ENCODE measurements at regions not wholly inside any gene's neighbourhood (a gene's known extent, or its start where the extent isn't known, plus 50 kb on each side); places are given as distances from the start of the nearest gene placed in this dataset.

DNA sequence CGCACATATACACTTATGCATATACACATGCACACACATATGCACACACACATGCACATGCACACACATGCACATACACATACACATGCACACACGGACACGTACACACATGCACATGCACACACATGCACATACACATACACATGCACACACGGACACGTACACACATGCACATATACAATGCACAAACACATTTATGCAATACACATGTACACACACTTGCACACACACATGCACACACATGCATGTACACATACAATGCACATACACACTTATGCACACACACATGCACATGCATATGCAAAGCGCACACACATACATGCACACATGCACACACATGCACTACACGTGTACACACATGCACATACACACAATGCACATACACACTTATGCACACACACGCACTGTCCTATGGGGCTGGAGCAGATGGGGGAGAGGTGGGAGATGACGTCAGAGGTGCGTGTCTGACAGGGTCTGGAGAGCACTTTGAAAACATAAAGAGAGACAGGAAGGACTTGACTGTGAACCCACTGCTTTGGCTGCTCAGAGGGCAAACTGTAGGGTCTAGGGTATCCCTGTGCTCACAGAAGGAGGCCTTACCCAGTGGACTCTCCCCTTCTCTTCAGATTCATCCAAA, 108.2 kb downstream of the UQCRFS1 start:
- TF ChIP-seq ZFP36 (IDR thresholded peaks at IDR 0.05; ENCODE audit: borderline replicate concordance, partially characterized antibody) (no peak), HOXB5 (CRISPR knock-in tag; IDR thresholded peaks at IDR 0.05) (no peak), FOXS1 (CRISPR knock-in tag; IDR thresholded peaks at IDR 0.05) (no peak), POLR2AphosphoS2 (conservative IDR thresholded peaks at IDR 0.05; ENCODE audit: low read length) (no peak), BHLHE40 (IDR thresholded peaks at IDR 0.05; ENCODE audit: low read depth, low read length) (no peak), ZNF302 (CRISPR knock-in tag; IDR thresholded peaks at IDR 0.05) (no peak)
- TF ChIP-seq, protein P1, sequence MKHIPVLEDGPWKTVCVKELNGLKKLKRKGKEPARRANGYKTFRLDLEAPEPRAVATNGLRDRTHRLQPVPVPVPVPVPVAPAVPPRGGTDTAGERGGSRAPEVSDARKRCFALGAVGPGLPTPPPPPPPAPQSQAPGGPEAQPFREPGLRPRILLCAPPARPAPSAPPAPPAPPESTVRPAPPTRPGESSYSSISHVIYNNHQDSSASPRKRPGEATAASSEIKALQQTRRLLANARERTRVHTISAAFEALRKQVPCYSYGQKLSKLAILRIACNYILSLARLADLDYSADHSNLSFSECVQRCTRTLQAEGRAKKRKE (CRISPR knock-in tag; IDR thresholded peaks at IDR 0.05; ENCODE audit: low read depth) = no peak
- TF ChIP-seq, protein P2, sequence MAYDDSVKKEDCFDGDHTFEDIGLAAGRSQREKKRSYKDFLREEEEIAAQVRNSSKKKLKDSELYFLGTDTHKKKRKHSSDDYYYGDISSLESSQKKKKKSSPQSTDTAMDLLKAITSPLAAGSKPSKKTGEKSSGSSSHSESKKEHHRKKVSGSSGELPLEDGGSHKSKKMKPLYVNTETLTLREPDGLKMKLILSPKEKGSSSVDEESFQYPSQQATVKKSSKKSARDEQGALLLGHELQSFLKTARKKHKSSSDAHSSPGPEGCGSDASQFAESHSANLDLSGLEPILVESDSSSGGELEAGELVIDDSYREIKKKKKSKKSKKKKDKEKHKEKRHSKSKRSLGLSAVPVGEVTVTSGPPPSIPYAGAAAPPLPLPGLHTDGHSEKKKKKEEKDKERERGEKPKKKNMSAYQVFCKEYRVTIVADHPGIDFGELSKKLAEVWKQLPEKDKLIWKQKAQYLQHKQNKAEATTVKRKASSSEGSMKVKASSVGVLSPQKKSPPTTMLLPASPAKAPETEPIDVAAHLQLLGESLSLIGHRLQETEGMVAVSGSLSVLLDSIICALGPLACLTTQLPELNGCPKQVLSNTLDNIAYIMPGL (CRISPR knock-in tag; IDR thresholded peaks at IDR 0.05; ENCODE audit: borderline replicate concordance) = no peak
- TF ChIP-seq, protein P3, sequence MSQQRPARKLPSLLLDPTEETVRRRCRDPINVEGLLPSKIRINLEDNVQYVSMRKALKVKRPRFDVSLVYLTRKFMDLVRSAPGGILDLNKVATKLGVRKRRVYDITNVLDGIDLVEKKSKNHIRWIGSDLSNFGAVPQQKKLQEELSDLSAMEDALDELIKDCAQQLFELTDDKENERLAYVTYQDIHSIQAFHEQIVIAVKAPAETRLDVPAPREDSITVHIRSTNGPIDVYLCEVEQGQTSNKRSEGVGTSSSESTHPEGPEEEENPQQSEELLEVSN (IDR thresholded peaks at IDR 0.05; ENCODE audit: borderline replicate concordance, low read depth) = no peak
- TF ChIP-seq, protein P4, sequence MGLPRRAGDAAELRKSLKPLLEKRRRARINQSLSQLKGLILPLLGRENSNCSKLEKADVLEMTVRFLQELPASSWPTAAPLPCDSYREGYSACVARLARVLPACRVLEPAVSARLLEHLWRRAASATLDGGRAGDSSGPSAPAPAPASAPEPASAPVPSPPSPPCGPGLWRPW (IDR thresholded peaks at IDR 0.05) = no peak
- FAIRE-seq = peak; percentile 92
- H3K9me3 ChIP-seq = peaks cover 32% of the 10 kb centered on the region
- no peak overlapping the region for H3K27ac ChIP-seq
- no peak for DNase-seq (ENCODE audit: low read depth in 1 of 2, low spot score in 1 of 2)
- no peak overlapping the region for H3K4me2 ChIP-seq
- 44% methylated on average over 10 of the region's 10 CpGs for WGBS (ENCODE audit: missing lambda C conversion rate)
- no peak; a peak in 1 of 6 replicates for ATAC-seq
- ChIA-PET CTCF (no interaction called here), POLR2A (no interaction called here)
- no peaks in the 10 kb centered on the region for H3K4me1 ChIP-seq
- no peak overlapping the region for H3K4me3 ChIP-seq

DNA sequence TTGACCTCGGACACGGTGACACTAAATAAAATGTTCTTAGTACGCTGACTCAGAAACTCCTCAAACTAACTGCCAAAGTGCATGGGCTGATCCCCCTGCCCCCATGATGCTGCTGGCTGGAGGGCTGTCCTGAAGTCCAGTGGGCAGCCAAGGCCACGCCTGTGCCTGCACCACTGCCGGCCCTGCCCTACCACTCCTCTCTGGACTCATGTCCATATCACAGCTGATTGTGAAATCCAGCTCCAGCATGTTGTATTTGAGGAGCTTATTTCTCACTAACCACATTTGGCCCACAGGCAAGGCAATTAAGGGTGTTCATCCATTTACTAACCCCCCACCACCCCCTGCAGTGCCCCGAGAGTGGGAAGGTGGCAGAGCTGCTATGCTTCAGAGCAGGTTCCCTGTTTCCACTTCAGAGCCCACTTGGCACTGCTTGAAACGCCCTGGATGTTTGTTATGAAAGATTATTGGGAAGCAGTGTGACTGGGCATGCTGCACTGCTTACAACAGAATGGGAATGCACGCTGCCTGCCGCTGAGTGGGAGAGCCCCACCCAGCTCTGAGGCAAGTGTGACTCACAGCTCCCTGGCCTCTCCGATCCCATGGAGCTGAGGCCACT, 114.0 kb downstream of the UQCRFS1 start:
- peak; percentile 23 to 69 for DNase-seq (ENCODE audit: low read depth in 1 of 2, low spot score in 1 of 2)
- no peak overlapping the region for H3K27ac ChIP-seq
- FAIRE-seq = no peak
- WGBS (ENCODE audit: missing lambda C conversion rate) = 23% methylated on average over 10 of the region's 10 CpGs
- CTCF ChIA-PET = interaction anchor here (0.8 to 1.5 kb wide), 3 partner anchors 14 to 164 kb away, joined by 3 to 4 read pairs (median 3); no protein-coding TSS in a partner anchor
- no peak overlapping the region for H3K4me3 ChIP-seq
- ATAC-seq = peak; percentile 89
- no peaks in the 10 kb centered on the region for H3K4me1 ChIP-seq
- TF ChIP-seq EHMT2 (IDR thresholded peaks at IDR 0.05; ENCODE audit: low read depth) = no peak
- TF ChIP-seq, protein P5, sequence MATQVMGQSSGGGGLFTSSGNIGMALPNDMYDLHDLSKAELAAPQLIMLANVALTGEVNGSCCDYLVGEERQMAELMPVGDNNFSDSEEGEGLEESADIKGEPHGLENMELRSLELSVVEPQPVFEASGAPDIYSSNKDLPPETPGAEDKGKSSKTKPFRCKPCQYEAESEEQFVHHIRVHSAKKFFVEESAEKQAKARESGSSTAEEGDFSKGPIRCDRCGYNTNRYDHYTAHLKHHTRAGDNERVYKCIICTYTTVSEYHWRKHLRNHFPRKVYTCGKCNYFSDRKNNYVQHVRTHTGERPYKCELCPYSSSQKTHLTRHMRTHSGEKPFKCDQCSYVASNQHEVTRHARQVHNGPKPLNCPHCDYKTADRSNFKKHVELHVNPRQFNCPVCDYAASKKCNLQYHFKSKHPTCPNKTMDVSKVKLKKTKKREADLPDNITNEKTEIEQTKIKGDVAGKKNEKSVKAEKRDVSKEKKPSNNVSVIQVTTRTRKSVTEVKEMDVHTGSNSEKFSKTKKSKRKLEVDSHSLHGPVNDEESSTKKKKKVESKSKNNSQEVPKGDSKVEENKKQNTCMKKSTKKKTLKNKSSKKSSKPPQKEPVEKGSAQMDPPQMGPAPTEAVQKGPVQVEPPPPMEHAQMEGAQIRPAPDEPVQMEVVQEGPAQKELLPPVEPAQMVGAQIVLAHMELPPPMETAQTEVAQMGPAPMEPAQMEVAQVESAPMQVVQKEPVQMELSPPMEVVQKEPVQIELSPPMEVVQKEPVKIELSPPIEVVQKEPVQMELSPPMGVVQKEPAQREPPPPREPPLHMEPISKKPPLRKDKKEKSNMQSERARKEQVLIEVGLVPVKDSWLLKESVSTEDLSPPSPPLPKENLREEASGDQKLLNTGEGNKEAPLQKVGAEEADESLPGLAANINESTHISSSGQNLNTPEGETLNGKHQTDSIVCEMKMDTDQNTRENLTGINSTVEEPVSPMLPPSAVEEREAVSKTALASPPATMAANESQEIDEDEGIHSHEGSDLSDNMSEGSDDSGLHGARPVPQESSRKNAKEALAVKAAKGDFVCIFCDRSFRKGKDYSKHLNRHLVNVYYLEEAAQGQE (IDR thresholded peaks at IDR 0.05) = no peak
- no peak for TF ChIP-seq RNF2 (IDR thresholded peaks at IDR 0.05; ENCODE audit: borderline replicate concordance, low read depth)
- TF ChIP-seq FOXS1 (CRISPR knock-in tag; IDR thresholded peaks at IDR 0.05) = no peak
- H3K9me3 ChIP-seq = peaks cover 28% of the 10 kb centered on the region; the same call in 2 of the 3 replicates
- POLR2A ChIA-PET = no interaction called here
- H3K4me2 ChIP-seq = peak overlapping the region; percentile 41

Measured in A549 (cell line).